ENCODE measurements at regions not wholly inside any gene's neighbourhood (a gene's known extent, or its start where the extent isn't known, plus 50 kb on each side); places are given as distances from the start of the nearest gene placed in this dataset.
"Not testable (repeated sequence)": the region's sequence is repeated elsewhere in the genome, so short reads cannot be mapped to it uniquely, and the experiment has no call there.

- DNase-seq = peak; percentile 33
Observed at GRCh38 chr4:153079857-153080391, 124.3 kb upstream of the TRIM2 start.

- DNase-seq = no peak
Observed at GRCh38 chr4:153081006-153081580, 123.2 kb upstream of the TRIM2 start.

- DNase-seq = no peak
Observed at GRCh38 chr4:153081693-153082092, 122.5 kb upstream of the TRIM2 start.

GRCh38 chr4:153082322-153083301 lies 121.6 kb upstream of the TRIM2 start:
- peak; percentile 25 for DNase-seq

GRCh38 chr4:153083447-153083947 lies 120.7 kb upstream of the TRIM2 start:
- peak; percentile 95 for DNase-seq

GRCh38 chr4:153084224-153084979 lies 119.8 kb upstream of the TRIM2 start:
- peak; percentile 61 for DNase-seq

GRCh38 chr4:153084980-153085630 lies 119.1 kb upstream of the TRIM2 start:
- DNase-seq = peak; percentile 90

- no peak for DNase-seq
Observed at GRCh38 chr4:153087671-153088194, 116.5 kb upstream of the TRIM2 start.

GRCh38 chr4:153089742-153090141 lies 114.5 kb upstream of the TRIM2 start:
- DNase-seq = no peak

- no peak for DNase-seq
Observed at GRCh38 chr4:153090181-153090580, 114.1 kb upstream of the TRIM2 start.

GRCh38 chr4:153090670-153091385 lies 113.4 kb upstream of the TRIM2 start:
- DNase-seq = no peak

GRCh38 chr4:153093396-153093795 lies 110.8 kb upstream of the TRIM2 start:
- DNase-seq = no peak

- no peak for DNase-seq
Observed at GRCh38 chr4:153093802-153094201, 110.4 kb upstream of the TRIM2 start.

- no peak for DNase-seq
Observed at GRCh38 chr4:153094435-153094834, 109.8 kb upstream of the TRIM2 start.

- no peak for DNase-seq
Observed at GRCh38 chr4:153095448-153096204, 108.6 kb upstream of the TRIM2 start.

- DNase-seq = no peak
Observed at GRCh38 chr4:153096344-153096743, 107.9 kb upstream of the TRIM2 start.

GRCh38 chr4:153098427-153098826 lies 105.8 kb upstream of the TRIM2 start:
- no peak for DNase-seq

GRCh38 chr4:153099391-153100140 lies 104.7 kb upstream of the TRIM2 start:
- no peak for DNase-seq

- DNase-seq = not testable (repeated sequence)
Observed at GRCh38 chr4:153106736-153107135, 97.5 kb upstream of the TRIM2 start.

- no peak for DNase-seq
Observed at GRCh38 chr4:153107246-153107645, 97.0 kb upstream of the TRIM2 start.

Measured in eye (tissue), 1 donor.